ENCODE measurements at regions not wholly inside any gene's neighbourhood (a gene's known extent, or its start where the extent isn't known, plus 50 kb on each side); places are given as distances from the start of the nearest gene placed in this dataset.

DNA sequence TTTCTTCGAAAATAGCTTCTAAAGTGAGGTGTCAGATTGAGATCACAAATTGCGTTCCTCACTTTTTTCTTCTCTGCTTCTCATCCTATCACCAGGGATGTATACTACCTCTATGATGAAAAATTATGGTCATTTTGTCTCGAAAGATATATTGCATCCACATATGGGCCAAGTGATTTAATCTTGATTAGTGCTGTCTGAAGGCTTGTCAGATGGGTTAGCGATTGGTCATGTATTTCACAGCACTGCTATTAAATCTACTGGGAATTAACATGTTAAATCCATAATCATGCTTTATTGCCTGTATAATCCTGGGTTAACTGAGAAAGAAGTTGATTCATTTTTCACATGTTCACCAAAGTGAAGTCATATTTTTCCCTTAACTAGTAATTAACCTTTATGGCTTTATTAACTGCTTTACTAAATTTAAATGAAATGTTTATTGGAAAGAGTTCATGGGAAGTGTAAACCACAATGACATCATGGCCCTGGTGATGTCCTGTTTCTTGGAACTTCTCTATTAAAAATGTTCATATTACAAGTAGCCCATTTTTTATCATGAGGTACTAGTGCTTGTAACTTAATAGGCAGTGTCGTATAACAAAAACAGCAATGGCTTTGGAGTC, 193.3 kb downstream of the SMC2 start:
- peak; percentile 60 for DNase-seq
- TF ChIP-seq, protein P1, sequence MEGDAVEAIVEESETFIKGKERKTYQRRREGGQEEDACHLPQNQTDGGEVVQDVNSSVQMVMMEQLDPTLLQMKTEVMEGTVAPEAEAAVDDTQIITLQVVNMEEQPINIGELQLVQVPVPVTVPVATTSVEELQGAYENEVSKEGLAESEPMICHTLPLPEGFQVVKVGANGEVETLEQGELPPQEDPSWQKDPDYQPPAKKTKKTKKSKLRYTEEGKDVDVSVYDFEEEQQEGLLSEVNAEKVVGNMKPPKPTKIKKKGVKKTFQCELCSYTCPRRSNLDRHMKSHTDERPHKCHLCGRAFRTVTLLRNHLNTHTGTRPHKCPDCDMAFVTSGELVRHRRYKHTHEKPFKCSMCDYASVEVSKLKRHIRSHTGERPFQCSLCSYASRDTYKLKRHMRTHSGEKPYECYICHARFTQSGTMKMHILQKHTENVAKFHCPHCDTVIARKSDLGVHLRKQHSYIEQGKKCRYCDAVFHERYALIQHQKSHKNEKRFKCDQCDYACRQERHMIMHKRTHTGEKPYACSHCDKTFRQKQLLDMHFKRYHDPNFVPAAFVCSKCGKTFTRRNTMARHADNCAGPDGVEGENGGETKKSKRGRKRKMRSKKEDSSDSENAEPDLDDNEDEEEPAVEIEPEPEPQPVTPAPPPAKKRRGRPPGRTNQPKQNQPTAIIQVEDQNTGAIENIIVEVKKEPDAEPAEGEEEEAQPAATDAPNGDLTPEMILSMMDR (IDR thresholded peaks at IDR 0.05; ENCODE audit: low read depth, low read length, missing control alignments): no peak
- Histone ChIP-seq H3K4me3 (ENCODE audit: low read depth, low read length) (no peak overlapping the region), H3K36me3 (replicated peaks) (no peaks in the 10 kb centered on the region), H3K27ac (peak overlapping the region; percentile 15), H3K27me3 (replicated peaks) (no peaks in the 10 kb centered on the region)
- in situ Hi-C loops (cut with HindIII; ENCODE audit: low pct_ligation_motif_present, low sequenced_read_pairs): no loop called here

DNA sequence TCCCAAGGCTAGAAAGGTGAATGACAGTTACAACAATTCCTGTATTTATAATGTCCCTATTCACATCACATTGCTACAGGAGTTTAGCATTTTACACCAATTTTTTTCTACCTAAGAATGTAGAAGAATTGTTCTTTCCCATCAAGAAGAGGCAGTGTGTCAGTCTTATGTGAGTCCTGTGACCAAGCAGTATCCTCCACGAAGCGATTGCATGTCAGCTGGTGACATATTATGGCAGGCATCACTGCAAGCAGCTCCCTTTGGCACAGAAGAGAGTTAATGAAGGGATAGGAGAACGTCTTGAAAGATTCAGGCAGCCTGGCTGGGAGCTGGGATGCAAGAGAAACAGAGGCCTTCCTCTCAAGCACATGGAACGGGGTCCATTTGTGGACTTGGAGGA, 199.8 kb downstream of the SMC2 start:
- in situ Hi-C loops (cut with HindIII; ENCODE audit: low pct_ligation_motif_present, low sequenced_read_pairs): no loop called here
- no peak overlapping the region for H3K27ac ChIP-seq

DNA sequence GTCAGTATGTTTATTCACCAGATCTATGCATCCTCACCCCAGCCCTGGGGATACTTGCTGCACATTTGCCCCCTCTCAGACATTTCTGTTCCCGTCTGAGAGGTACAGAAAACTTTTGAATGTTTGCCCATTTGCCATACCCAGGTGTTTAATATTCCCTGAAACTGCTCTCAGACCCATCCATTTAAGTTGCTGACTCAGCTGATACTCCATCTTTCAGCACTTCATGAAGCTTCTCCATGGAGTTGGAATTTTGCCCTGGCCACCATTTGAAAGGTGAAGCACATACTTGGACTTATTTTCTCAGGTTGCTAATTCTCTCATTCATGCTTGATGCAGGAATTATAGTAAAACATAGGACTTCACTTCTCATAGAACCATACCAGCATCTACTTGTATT, 203.9 kb upstream of the OR13F1 start:
- H3K27me3 ChIP-seq (replicated peaks): no peaks in the 10 kb centered on the region
- no peak overlapping the region for H3K4me3 ChIP-seq (ENCODE audit: low read depth, low read length)
- no peak overlapping the region for H3K27ac ChIP-seq
- in situ Hi-C loops (cut with HindIII; ENCODE audit: low pct_ligation_motif_present, low sequenced_read_pairs): no loop called here
- no peaks in the 10 kb centered on the region for H3K36me3 ChIP-seq (replicated peaks)
- no peak for DNase-seq
- TF ChIP-seq, protein P1 (IDR thresholded peaks at IDR 0.05; ENCODE audit: low read depth, low read length, missing control alignments): no peak

More for the DNA sequence above, 199.8 kb downstream of the SMC2 start:
- H3K4me3 ChIP-seq (ENCODE audit: low read depth, low read length): no peak overlapping the region
- no peaks in the 10 kb centered on the region for H3K36me3 ChIP-seq (replicated peaks)
- TF ChIP-seq, protein P1 (IDR thresholded peaks at IDR 0.05; ENCODE audit: low read depth, low read length, missing control alignments): no peak
- DNase-seq: no peak
- no peaks in the 10 kb centered on the region for H3K27me3 ChIP-seq (replicated peaks)

DNA sequence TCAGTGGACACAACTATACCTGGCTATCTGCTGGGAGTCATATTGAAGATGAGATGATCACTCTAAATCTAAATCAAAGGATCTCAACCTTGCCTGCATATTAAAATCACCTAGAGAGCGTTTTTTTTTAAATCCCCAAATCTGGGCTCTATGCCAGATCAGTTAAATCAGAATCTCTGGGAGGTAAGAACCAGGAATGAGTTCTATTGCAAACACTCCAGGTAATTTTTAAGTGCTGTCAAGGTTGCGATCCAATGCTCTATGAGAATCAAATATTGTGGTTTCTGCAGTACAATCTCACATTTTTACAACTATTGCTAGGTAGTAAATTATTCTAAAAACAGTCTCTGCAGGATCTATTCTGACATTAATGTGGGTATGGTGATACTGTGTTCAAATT, 202.3 kb upstream of the OR13F1 start:
- H3K27ac ChIP-seq: no peak overlapping the region
- no peak for DNase-seq
- no peaks in the 10 kb centered on the region for H3K36me3 ChIP-seq (replicated peaks)
- TF ChIP-seq, protein P1 (IDR thresholded peaks at IDR 0.05; ENCODE audit: low read depth, low read length, missing control alignments): no peak
- in situ Hi-C loops (cut with HindIII; ENCODE audit: low pct_ligation_motif_present, low sequenced_read_pairs): no loop called here
- no peaks in the 10 kb centered on the region for H3K27me3 ChIP-seq (replicated peaks)
- no peak overlapping the region for H3K4me3 ChIP-seq (ENCODE audit: low read depth, low read length)

DNA sequence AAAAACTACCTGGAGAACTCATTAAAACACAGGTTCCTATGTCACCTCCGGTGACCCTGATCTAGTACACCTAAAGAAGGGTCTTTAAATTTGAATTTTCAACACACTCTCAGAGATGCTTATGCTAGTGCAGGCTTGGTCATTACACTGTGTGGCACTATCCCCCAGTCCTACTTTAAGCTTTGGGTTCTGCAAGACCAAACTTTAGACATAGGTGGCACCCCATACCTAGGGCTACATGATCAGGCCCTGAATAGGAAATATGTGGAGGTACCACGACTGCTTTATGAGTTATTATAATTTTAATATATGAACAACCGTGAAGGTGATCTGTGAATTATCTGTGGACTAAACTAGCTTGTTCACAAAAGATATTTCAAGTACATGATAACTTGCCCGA, 201.3 kb upstream of the OR13F1 start:
- TF ChIP-seq, protein P1 (IDR thresholded peaks at IDR 0.05; ENCODE audit: low read depth, low read length, missing control alignments): no peak
- Histone ChIP-seq H3K36me3 (replicated peaks) (no peaks in the 10 kb centered on the region), H3K27ac (no peak overlapping the region), H3K4me3 (ENCODE audit: low read depth, low read length) (no peak overlapping the region), H3K27me3 (replicated peaks) (no peaks in the 10 kb centered on the region)
- DNase-seq: no peak
- in situ Hi-C loops (cut with HindIII; ENCODE audit: low pct_ligation_motif_present, low sequenced_read_pairs): no loop called here

DNA sequence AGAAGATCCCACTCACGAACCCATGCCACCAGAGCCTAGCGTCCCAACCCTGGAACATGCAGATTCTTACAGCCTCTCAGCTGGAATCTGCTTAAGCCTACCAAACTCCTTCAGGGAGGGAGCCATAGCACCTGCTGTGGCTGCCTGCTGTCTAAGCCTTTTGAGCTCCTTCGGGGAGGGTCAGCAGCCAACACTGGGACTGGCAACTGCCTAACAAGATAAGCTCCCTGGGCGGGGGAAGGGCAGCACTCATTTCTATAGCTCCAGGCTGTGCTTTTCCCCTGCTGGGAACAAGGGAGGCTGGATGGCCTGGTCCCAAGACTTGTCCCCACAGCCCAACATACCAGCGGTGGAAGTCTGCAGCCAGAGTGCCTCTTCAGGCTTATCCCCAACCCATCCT, 199.1 kb upstream of the OR13F1 start:
- in situ Hi-C loops (cut with HindIII; ENCODE audit: low pct_ligation_motif_present, low sequenced_read_pairs): no loop called here
- DNase-seq: no peak
- TF ChIP-seq, protein P1 (IDR thresholded peaks at IDR 0.05; ENCODE audit: low read depth, low read length, missing control alignments): no peak
- Histone ChIP-seq H3K4me3 (ENCODE audit: low read depth, low read length) (no peak overlapping the region), H3K27ac (no peak overlapping the region), H3K27me3 (replicated peaks) (no peaks in the 10 kb centered on the region), H3K36me3 (replicated peaks) (no peaks in the 10 kb centered on the region)

Measured in brain microvascular endothelial cell (primary cell).